ENCODE measurements at regions not wholly inside any gene's neighbourhood (a gene's known extent, or its start where the extent isn't known, plus 50 kb on each side); places are given as distances from the start of the nearest gene placed in this dataset.

- TF ChIP-seq ETS1 (IDR thresholded peaks at IDR 0.05) (no peak), CTCF (conservative IDR thresholded peaks at IDR 0.05; ENCODE audit: low read depth in 2 of 2) (no peak), POLR2AphosphoS5 (IDR thresholded peaks at IDR 0.05; ENCODE audit: low read depth) (no peak), STAT1 (IDR thresholded peaks at IDR 0.05; ENCODE audit: unreplicated experiment) (no peak)
These were observed 514.1 kb downstream of the TENT5A start (continued) for GRCh38 chr6:81238390-81238789.

- Mint-ChIP-seq H3K27me3 (ENCODE audit: insufficient read depth, low read depth, poor library complexity) (peaks cover 2% of the 10 kb centered on the region), H3K27ac (no peak overlapping the region), H3K9me3 (no peaks in the 10 kb centered on the region), H3K36me3 (ENCODE audit: low read depth) (no peaks in the 10 kb centered on the region), H3K4me1 (no peaks in the 10 kb centered on the region), H3K4me3 (no peak overlapping the region)
- no peaks in the 10 kb centered on the region for H3K79me2 ChIP-seq (replicated peaks; ENCODE audit: insufficient read depth)
- H3K27ac ChIP-seq (ENCODE audit: low read depth): no peak overlapping the region
- no peak overlapping the region for H3K4me2 ChIP-seq
- H3F3A ChIP-seq (replicated peaks; ENCODE audit: low read depth): no peaks in the 10 kb centered on the region
- H2AFZ ChIP-seq: no peak overlapping the region
- TF ChIP-seq ZNF462 (CRISPR knock-in tag; IDR thresholded peaks at IDR 0.05): no peak
- TF ChIP-seq ZNF331 (CRISPR knock-in tag; IDR thresholded peaks at IDR 0.05; ENCODE audit: low read depth): no peak
- no peak for TF ChIP-seq JUNB (IDR thresholded peaks at IDR 0.05; ENCODE audit: unreplicated experiment)
- no peak for TF ChIP-seq REST (IDR thresholded peaks at IDR 0.05; ENCODE audit: unreplicated experiment)
- no peak for TF ChIP-seq ZNF114 (CRISPR knock-in tag; IDR thresholded peaks at IDR 0.05)
- no peak for TF ChIP-seq NANOG (IDR thresholded peaks at IDR 0.05; ENCODE audit: borderline replicate concordance)
- no peak for TF ChIP-seq ETS1 (IDR thresholded peaks at IDR 0.05)
- H3K4me1 ChIP-seq (ENCODE audit: insufficient read depth): no peaks in the 10 kb centered on the region
- no peak for DNase-seq (ENCODE audit: low spot score)
- H3K9me2 ChIP-seq (ENCODE audit: insufficient read depth): no peaks in the 10 kb centered on the region
- H3K27me3 ChIP-seq (ENCODE audit: insufficient read depth): no peaks in the 10 kb centered on the region
- no peaks in the 10 kb centered on the region for H4K20me1 ChIP-seq (replicated peaks; ENCODE audit: insufficient read depth)
- ATAC-seq: no peak
- H3K4me3 ChIP-seq: no peak overlapping the region
- no peaks in the 10 kb centered on the region for H3K36me3 ChIP-seq (ENCODE audit: insufficient read depth)
These were observed 515.3 kb downstream of the TENT5A start for GRCh38 chr6:81237226-81237625.

All from GM23338 (cell line).